ENCODE measurements at regions not wholly inside any gene's neighbourhood (a gene's known extent, or its start where the extent isn't known, plus 50 kb on each side); places are given as distances from the start of the nearest gene placed in this dataset.
A peak's percentile ranks its signal among the peaks of the same experiment; 100 is the strongest.
"Not testable (repeated sequence)": the region's sequence is repeated elsewhere in the genome, so short reads cannot be mapped to it uniquely, and the experiment has no call there.

- H3K9me3 ChIP-seq (ENCODE audit: control insufficient read depth, low read length): no peaks in the 10 kb centered on the region
- DNase-seq (ENCODE audit: low read depth): peak; percentile 22
- peaks cover 3% of the 10 kb centered on the region for H3K27me3 ChIP-seq (replicated peaks; ENCODE audit: control insufficient read depth, insufficient read depth, low read length)
Measured at GRCh38 chr3:11739706-11740105, 96.0 kb upstream of the VGLL4 start.

GRCh38 chr3:11739123-11739522 is 95.4 kb upstream of the VGLL4 start:
- Histone ChIP-seq H3K9me3 (ENCODE audit: control insufficient read depth, low read length) (no peaks in the 10 kb centered on the region), H3K4me1 (ENCODE audit: control insufficient read depth, insufficient read depth, low read length) (no peaks in the 10 kb centered on the region), H3K36me3 (ENCODE audit: control insufficient read depth, insufficient read depth, low read length, severe bottlenecking) (no peaks in the 10 kb centered on the region), H3K4me3 (ENCODE audit: low read length) (no peak overlapping the region), H3K27me3 (replicated peaks; ENCODE audit: control insufficient read depth, insufficient read depth, low read length) (peaks cover 3% of the 10 kb centered on the region), H3K9ac (ENCODE audit: low read length) (no peak overlapping the region)
- DNase-seq (ENCODE audit: low read depth): peak; percentile 30

More at GRCh38 chr3:11739706-11740105, 96.0 kb upstream of the VGLL4 start:
- Histone ChIP-seq H3K36me3 (ENCODE audit: control insufficient read depth, insufficient read depth, low read length, severe bottlenecking) (no peaks in the 10 kb centered on the region), H3K4me1 (ENCODE audit: control insufficient read depth, insufficient read depth, low read length) (no peaks in the 10 kb centered on the region), H3K4me3 (ENCODE audit: low read length) (no peak overlapping the region), H3K9ac (ENCODE audit: low read length) (no peak overlapping the region)

- DNase-seq (ENCODE audit: low read depth): no peak
- Histone ChIP-seq H3K9me3 (ENCODE audit: control insufficient read depth, low read length) (no peaks in the 10 kb centered on the region), H3K9ac (ENCODE audit: low read length) (no peak overlapping the region), H3K36me3 (ENCODE audit: control insufficient read depth, insufficient read depth, low read length, severe bottlenecking) (no peaks in the 10 kb centered on the region), H3K4me1 (ENCODE audit: control insufficient read depth, insufficient read depth, low read length) (no peaks in the 10 kb centered on the region), H3K4me3 (ENCODE audit: low read length) (no peak overlapping the region), H3K27me3 (replicated peaks; ENCODE audit: control insufficient read depth, insufficient read depth, low read length) (peaks cover 3% of the 10 kb centered on the region)
Measured at GRCh38 chr3:11737742-11738141, 94.0 kb upstream of the VGLL4 start.

DNA sequence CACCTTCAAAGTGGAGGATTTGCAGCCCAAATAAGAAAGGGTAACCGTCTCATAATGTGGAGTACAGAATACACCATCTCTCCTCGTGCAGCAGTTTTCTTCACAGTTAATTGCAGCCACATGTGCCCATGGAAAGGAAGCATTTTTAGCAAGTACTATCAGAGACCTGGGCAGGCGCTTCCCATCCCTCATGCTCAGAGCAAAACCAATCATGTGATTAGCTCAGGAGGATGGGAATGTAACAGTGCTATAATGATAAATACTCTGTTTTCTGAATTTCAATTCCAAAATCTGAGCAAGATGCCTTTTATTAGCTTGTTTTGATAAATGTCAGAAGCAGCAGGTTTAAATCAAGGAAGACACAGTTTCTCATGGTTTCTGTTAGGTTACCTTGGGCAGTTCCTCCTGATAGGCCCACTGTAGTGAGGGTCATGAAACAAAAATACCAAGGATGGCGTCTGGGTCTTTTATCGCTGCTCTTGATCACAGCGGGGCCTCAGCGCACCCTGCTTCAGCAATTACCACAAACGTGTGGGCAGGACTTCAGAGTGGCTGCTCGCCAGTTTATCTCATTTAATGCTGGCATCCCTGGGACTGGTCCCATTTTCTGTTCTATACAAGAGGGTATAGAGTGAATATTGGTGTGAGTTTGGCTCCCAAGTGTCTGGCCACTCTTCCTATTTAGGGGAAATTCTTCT is 92.6 kb upstream of the VGLL4 start:
- Histone ChIP-seq H3K4me1 (ENCODE audit: control insufficient read depth, insufficient read depth, low read length) (no peaks in the 10 kb centered on the region), H3K4me3 (ENCODE audit: low read length) (no peak overlapping the region), H3K9ac (ENCODE audit: low read length) (no peak overlapping the region), H3K9me3 (ENCODE audit: control insufficient read depth, low read length) (no peaks in the 10 kb centered on the region), H3K36me3 (ENCODE audit: control insufficient read depth, insufficient read depth, low read length, severe bottlenecking) (no peaks in the 10 kb centered on the region), H3K27me3 (replicated peaks; ENCODE audit: control insufficient read depth, insufficient read depth, low read length) (peaks cover 5% of the 10 kb centered on the region)
- DNase-seq (ENCODE audit: low read depth): peak; percentile 11

DNA sequence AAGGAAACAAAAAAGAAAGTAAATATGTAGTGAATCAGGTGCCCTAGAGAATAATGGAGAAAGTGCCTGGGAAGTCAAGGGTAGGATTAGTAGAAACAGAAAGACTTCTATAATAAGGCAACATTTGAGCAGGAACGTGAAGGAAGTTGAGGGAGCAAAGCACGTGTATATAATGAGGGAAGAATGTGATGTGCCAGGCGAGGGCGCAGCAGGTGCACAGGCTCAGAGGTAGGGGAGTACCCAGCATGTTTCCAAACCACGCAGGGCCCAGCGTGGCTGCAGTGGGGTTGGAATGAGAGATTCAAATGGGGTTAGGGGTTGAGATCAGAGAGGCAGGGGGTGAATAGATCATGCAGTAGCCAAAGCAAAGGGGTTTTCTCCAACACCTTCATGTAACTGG is 91.9 kb upstream of the VGLL4 start:
- peaks cover 5% of the 10 kb centered on the region for H3K27me3 ChIP-seq (replicated peaks; ENCODE audit: control insufficient read depth, insufficient read depth, low read length)
- no peak overlapping the region for H3K9ac ChIP-seq (ENCODE audit: low read length)
- H3K4me1 ChIP-seq (ENCODE audit: control insufficient read depth, insufficient read depth, low read length): no peaks in the 10 kb centered on the region
- no peak for DNase-seq (ENCODE audit: low read depth)
- no peaks in the 10 kb centered on the region for H3K36me3 ChIP-seq (ENCODE audit: control insufficient read depth, insufficient read depth, low read length, severe bottlenecking)
- no peak overlapping the region for H3K4me3 ChIP-seq (ENCODE audit: low read length)
- no peaks in the 10 kb centered on the region for H3K9me3 ChIP-seq (ENCODE audit: control insufficient read depth, low read length)

DNA sequence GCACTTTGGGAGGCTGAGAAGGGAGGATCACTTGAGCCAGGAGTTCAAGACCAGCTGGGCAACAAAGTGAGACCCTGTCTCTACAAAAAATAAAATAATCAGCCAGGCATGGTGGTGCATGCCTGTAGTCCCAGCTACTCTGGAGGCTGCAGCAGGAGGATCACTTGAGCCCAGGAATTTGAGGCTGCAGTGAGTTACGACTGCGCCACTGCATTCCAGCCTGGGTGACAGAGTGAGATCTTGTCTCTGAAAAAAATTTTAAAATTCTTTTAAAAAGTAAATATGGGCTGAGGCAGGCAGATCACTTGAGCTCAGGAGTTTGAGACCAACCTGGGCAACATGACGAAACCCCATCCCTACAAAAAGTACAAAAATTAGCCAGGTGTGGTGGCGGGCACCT is 91.4 kb upstream of the VGLL4 start:
- H3K9ac ChIP-seq (ENCODE audit: low read length); H3K4me3 ChIP-seq (ENCODE audit: low read length); H3K4me1 ChIP-seq (ENCODE audit: control insufficient read depth, insufficient read depth, low read length); H3K36me3 ChIP-seq (ENCODE audit: control insufficient read depth, insufficient read depth, low read length, severe bottlenecking); DNase-seq (ENCODE audit: low read depth); H3K27me3 ChIP-seq (replicated peaks; ENCODE audit: control insufficient read depth, insufficient read depth, low read length); H3K9me3 ChIP-seq (ENCODE audit: control insufficient read depth, low read length): not testable (repeated sequence)

GRCh38 chr3:11733914-11734313 is 90.2 kb upstream of the VGLL4 start:
- Histone ChIP-seq H3K36me3 (ENCODE audit: control insufficient read depth, insufficient read depth, low read length, severe bottlenecking) (no peaks in the 10 kb centered on the region), H3K4me1 (ENCODE audit: control insufficient read depth, insufficient read depth, low read length) (no peaks in the 10 kb centered on the region), H3K27me3 (replicated peaks; ENCODE audit: control insufficient read depth, insufficient read depth, low read length) (peaks cover 10% of the 10 kb centered on the region), H3K4me3 (ENCODE audit: low read length) (no peak overlapping the region), H3K9me3 (ENCODE audit: control insufficient read depth, low read length) (no peaks in the 10 kb centered on the region), H3K9ac (ENCODE audit: low read length) (no peak overlapping the region)
- no peak for DNase-seq (ENCODE audit: low read depth)

DNA sequence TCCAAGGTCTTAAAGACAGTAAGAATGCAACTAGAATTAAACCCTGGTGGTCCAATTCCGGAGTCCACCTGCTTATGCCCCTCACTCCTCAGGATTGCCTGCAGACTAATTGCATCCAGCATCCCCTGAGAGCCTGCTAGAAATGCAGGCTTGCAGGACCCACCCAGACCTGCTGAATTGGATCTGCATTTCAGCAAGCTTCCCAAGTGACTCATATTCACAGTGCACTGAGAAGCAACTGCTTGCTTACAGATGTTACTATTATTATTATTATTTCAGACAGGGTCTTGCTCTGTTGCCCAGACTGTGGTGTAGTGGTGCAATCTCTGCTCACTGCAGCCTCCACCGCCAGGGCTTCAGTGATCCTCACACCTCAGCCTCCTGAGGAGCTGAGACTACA is 83.5 kb upstream of the VGLL4 start:
- Histone ChIP-seq H3K4me3 (ENCODE audit: low read length) (no peak overlapping the region), H3K9ac (ENCODE audit: low read length) (no peak overlapping the region), H3K36me3 (ENCODE audit: control insufficient read depth, insufficient read depth, low read length, severe bottlenecking) (no peaks in the 10 kb centered on the region), H3K4me1 (ENCODE audit: control insufficient read depth, insufficient read depth, low read length) (no peaks in the 10 kb centered on the region), H3K27me3 (replicated peaks; ENCODE audit: control insufficient read depth, insufficient read depth, low read length) (peaks cover 18% of the 10 kb centered on the region), H3K9me3 (ENCODE audit: control insufficient read depth, low read length) (no peaks in the 10 kb centered on the region)
- no peak for DNase-seq (ENCODE audit: low read depth)

DNA sequence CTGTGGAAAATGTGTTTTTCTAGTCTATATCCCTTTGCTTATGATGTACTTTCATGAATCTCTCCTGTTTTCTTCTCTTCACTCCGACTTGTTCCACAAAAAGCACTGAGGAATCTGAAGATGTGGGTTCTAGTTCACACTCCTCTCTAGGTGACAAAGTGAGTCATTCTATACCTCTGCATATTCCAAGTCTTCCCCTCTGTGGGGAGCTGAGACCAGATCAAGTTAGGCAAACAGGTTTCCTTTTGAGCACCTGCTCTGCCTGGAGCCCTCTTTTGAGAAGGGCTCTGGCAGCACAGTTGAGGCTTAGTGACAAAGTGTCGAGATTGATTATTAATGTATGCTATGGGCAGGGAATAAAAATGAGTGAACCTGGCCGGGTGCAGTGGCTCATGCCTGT is 82.4 kb upstream of the VGLL4 start:
- Histone ChIP-seq H3K9ac (ENCODE audit: low read length) (no peak overlapping the region), H3K4me3 (ENCODE audit: low read length) (no peak overlapping the region), H3K4me1 (ENCODE audit: control insufficient read depth, insufficient read depth, low read length) (peaks cover 3% of the 10 kb centered on the region), H3K9me3 (ENCODE audit: control insufficient read depth, low read length) (no peaks in the 10 kb centered on the region), H3K27me3 (replicated peaks; ENCODE audit: control insufficient read depth, insufficient read depth, low read length) (peaks cover 16% of the 10 kb centered on the region), H3K36me3 (ENCODE audit: control insufficient read depth, insufficient read depth, low read length, severe bottlenecking) (no peaks in the 10 kb centered on the region)
- DNase-seq (ENCODE audit: low read depth): no peak

GRCh38 chr3:11725340-11725641 is 81.6 kb upstream of the VGLL4 start:
- H3K4me1 ChIP-seq (ENCODE audit: control insufficient read depth, insufficient read depth, low read length); H3K36me3 ChIP-seq (ENCODE audit: control insufficient read depth, insufficient read depth, low read length, severe bottlenecking); H3K4me3 ChIP-seq (ENCODE audit: low read length); H3K9ac ChIP-seq (ENCODE audit: low read length); H3K9me3 ChIP-seq (ENCODE audit: control insufficient read depth, low read length); DNase-seq (ENCODE audit: low read depth): not testable (repeated sequence)
- peaks cover 16% of the 10 kb centered on the region for H3K27me3 ChIP-seq (replicated peaks; ENCODE audit: control insufficient read depth, insufficient read depth, low read length)

DNA sequence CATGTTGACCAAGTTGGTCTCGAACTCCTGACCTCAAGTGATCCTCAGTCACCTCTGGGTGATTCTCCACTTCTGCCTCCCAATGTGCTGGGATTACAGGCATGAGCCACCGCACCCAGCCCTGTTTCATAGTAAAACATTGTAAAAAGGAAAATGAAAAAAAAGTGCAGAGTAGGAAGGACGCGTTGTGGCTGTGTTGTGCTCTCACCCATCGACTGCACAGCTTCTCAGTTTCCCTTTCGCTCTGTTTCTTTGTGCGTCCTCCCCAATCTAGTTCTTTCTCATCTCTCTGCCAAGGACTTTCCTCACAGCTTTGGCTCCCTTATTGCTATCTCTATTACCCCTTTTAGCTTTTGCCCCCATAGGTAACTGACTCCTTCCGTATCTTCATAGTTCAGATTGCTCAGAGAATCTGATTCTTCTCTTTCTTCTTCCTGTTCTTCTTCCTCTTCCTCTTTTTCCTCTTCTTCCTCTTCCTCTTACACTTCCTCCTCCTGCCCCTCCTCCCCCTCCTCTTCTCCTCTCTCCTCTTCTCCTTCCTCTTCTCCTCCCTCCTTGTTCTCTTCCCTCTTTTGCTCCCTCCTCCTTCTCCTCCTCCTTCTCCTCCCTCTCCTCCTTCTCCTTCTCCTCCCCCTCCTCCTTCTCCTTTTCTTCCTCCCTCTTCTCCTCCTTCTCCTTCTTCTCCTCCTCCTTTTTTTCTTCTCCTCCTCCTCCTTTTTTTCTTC is 81.1 kb upstream of the VGLL4 start:
- no peak overlapping the region for H3K4me3 ChIP-seq (ENCODE audit: low read length)
- H3K9ac ChIP-seq (ENCODE audit: low read length): no peak overlapping the region
- no peaks in the 10 kb centered on the region for H3K36me3 ChIP-seq (ENCODE audit: control insufficient read depth, insufficient read depth, low read length, severe bottlenecking)
- peaks cover 14% of the 10 kb centered on the region for H3K27me3 ChIP-seq (replicated peaks; ENCODE audit: control insufficient read depth, insufficient read depth, low read length)
- peaks cover 8% of the 10 kb centered on the region for H3K4me1 ChIP-seq (ENCODE audit: control insufficient read depth, insufficient read depth, low read length)
- no peak for DNase-seq (ENCODE audit: low read depth)
- H3K9me3 ChIP-seq (ENCODE audit: control insufficient read depth, low read length): no peaks in the 10 kb centered on the region

- no peaks in the 10 kb centered on the region for H3K9me3 ChIP-seq (ENCODE audit: control insufficient read depth, low read length)
- H3K4me1 ChIP-seq (ENCODE audit: control insufficient read depth, insufficient read depth, low read length): peaks cover 21% of the 10 kb centered on the region
- no peak overlapping the region for H3K9ac ChIP-seq (ENCODE audit: low read length)
- no peaks in the 10 kb centered on the region for H3K36me3 ChIP-seq (ENCODE audit: control insufficient read depth, insufficient read depth, low read length, severe bottlenecking)
- H3K27me3 ChIP-seq (replicated peaks; ENCODE audit: control insufficient read depth, insufficient read depth, low read length): peaks cover 11% of the 10 kb centered on the region
- peak overlapping the region; percentile 94 for H3K4me3 ChIP-seq (ENCODE audit: low read length)
- DNase-seq (ENCODE audit: low read depth): no peak
Measured at GRCh38 chr3:11721479-11721878, 77.8 kb upstream of the VGLL4 start.

Data from adipocyte (in vitro differentiated cells).